NCI-H1417 treated with DMSO at 0.1 percent for 48 hours (cell line): ENCODE measurements at regions not wholly inside any gene's neighbourhood (a gene's known extent, or its start where the extent isn't known, plus 50 kb on each side); places are given as distances from the start of the nearest gene placed in this dataset.

ENCODE experiments used
- DNase-seq: peaks from one replicate; lab custom pipeline; 2025; lab: John Stamatoyannopoulos, UW

GRCh38 chr7:118298771-118299170 lies 74.3 kb downstream of the ANKRD7 start:
- DNase-seq, result no peak

GRCh38 chr7:118300177-118300576 lies 75.7 kb downstream of the ANKRD7 start:
- no peak for DNase-seq

- DNase-seq, result no peak
Observed at GRCh38 chr7:118304100-118304499, 79.6 kb downstream of the ANKRD7 start.

- no peak for DNase-seq
Observed at GRCh38 chr7:118305671-118306070, 81.2 kb downstream of the ANKRD7 start.

GRCh38 chr7:118306771-118307170 lies 82.3 kb downstream of the ANKRD7 start:
- no peak for DNase-seq

GRCh38 chr7:118311121-118311836 lies 86.8 kb downstream of the ANKRD7 start:
- no peak for DNase-seq

GRCh38 chr7:118312051-118312450 lies 87.5 kb downstream of the ANKRD7 start:
- no peak for DNase-seq

- DNase-seq, result no peak
Observed at GRCh38 chr7:118312966-118313365, 88.5 kb downstream of the ANKRD7 start.

- no peak for DNase-seq
Observed at GRCh38 chr7:118324790-118325449, 100.4 kb downstream of the ANKRD7 start.

- no peak for DNase-seq
Observed at GRCh38 chr7:118325450-118325808, 100.9 kb downstream of the ANKRD7 start.

GRCh38 chr7:118327174-118327573 lies 102.7 kb downstream of the ANKRD7 start:
- no peak for DNase-seq

GRCh38 chr7:118328505-118329211 lies 104.2 kb downstream of the ANKRD7 start:
- no peak for DNase-seq

- DNase-seq, result no peak
Observed at GRCh38 chr7:118330388-118330787, 105.9 kb downstream of the ANKRD7 start.

GRCh38 chr7:118346748-118347147 lies 122.2 kb downstream of the ANKRD7 start:
- no peak for DNase-seq

GRCh38 chr7:118349604-118350003 lies 125.1 kb downstream of the ANKRD7 start:
- DNase-seq, result no peak

- no peak for DNase-seq
Observed at GRCh38 chr7:118350260-118350659, 125.8 kb downstream of the ANKRD7 start.

GRCh38 chr7:118352867-118353453 lies 128.5 kb downstream of the ANKRD7 start:
- DNase-seq, result peak; percentile 28

- DNase-seq, result no peak
Observed at GRCh38 chr7:118366363-118366762, 141.9 kb downstream of the ANKRD7 start.

GRCh38 chr7:118368958-118369357 lies 144.5 kb downstream of the ANKRD7 start:
- no peak for DNase-seq

GRCh38 chr7:118369987-118370386 lies 145.5 kb downstream of the ANKRD7 start:
- no peak for DNase-seq

GRCh38 chr7:118372530-118372929 lies 148.0 kb downstream of the ANKRD7 start:
- DNase-seq, result no peak

- no peak for DNase-seq
Observed at GRCh38 chr7:118389629-118390028, 165.1 kb downstream of the ANKRD7 start.

GRCh38 chr7:118404211-118404610 lies 179.7 kb downstream of the ANKRD7 start:
- DNase-seq, result no peak
